H7 (cell line): ENCODE measurements at regions not wholly inside any gene's neighbourhood (a gene's known extent, or its start where the extent isn't known, plus 50 kb on each side); places are given as distances from the start of the nearest gene placed in this dataset.

ENCODE experiments used
- DNase-seq: peaks from one replicate; pipeline ENCODE4 v3.0.0; 2012
- H3K27me3 ChIP-seq: 2 replicates; pipeline ENCODE4 v1.6.0; 2011; ENCODE audit warnings: mild to moderate bottlenecking, low read length; ENCODE audit not compliant: control insufficient read depth, insufficient read depth
- H3K36me3 ChIP-seq: replicated peaks from 2 replicates; pipeline ENCODE4 v1.5.1; 2011; ENCODE audit warnings: low read length; ENCODE audit not compliant: control insufficient read depth, insufficient read depth
- H3K4me3 ChIP-seq: 2 replicates; pipeline ENCODE4 v1.5.1; 2011; ENCODE audit warnings: low read depth, mild to moderate bottlenecking, control low read depth, low read length, moderate library complexity; ENCODE audit not compliant: insufficient read depth

GRCh38 chr10:2828741-2829140 is 238.6 kb upstream of the PFKP start:
- no peaks in the 10 kb centered on the region for H3K27me3 ChIP-seq
- no peaks in the 10 kb centered on the region for H3K36me3 ChIP-seq
- H3K4me3 ChIP-seq = no peak overlapping the region
- no peak for DNase-seq

DNA sequence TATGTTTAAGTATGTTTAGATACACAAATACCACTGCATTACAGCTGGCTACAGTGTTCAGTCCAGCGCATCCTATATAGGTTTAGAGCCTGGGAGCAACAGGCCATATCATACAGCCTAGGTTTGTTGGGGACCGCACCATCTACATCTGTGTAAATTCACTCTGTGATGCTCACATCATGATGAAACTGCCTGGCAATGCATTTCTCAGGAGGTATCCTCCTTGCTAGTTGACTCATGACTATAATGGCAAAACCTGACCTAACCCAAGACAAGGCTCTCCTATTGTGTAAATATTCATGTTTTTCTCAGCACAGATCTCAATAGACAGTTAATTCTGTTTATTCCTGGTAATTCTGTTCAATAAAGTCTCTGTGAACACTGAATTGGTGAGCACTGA is 240.7 kb upstream of the PFKP start:
- DNase-seq = no peak
- no peaks in the 10 kb centered on the region for H3K36me3 ChIP-seq
- no peak overlapping the region for H3K4me3 ChIP-seq
- no peaks in the 10 kb centered on the region for H3K27me3 ChIP-seq

DNA sequence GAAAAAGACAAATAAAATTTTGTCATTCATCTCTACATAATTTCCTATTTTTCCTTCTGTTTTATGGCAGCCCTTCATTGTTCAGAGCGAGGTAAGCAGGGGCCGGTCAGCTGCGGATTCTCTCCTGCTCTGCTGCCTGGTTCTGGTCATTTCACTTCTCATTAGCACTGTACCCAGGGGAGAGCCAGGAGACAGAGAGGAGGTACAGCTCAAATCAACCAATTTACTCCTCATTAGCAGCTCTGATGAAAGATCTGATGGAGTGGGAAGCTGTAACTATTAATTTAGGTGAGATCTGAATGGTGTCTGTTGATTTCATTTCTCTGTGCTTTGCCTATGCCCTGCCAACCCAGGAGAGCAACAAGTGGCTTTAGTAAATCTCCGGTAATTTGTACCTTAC is 241.5 kb upstream of the PFKP start:
- Histone ChIP-seq H3K27me3 (no peaks in the 10 kb centered on the region), H3K36me3 (no peaks in the 10 kb centered on the region), H3K4me3 (no peak overlapping the region)
- no peak for DNase-seq

DNA sequence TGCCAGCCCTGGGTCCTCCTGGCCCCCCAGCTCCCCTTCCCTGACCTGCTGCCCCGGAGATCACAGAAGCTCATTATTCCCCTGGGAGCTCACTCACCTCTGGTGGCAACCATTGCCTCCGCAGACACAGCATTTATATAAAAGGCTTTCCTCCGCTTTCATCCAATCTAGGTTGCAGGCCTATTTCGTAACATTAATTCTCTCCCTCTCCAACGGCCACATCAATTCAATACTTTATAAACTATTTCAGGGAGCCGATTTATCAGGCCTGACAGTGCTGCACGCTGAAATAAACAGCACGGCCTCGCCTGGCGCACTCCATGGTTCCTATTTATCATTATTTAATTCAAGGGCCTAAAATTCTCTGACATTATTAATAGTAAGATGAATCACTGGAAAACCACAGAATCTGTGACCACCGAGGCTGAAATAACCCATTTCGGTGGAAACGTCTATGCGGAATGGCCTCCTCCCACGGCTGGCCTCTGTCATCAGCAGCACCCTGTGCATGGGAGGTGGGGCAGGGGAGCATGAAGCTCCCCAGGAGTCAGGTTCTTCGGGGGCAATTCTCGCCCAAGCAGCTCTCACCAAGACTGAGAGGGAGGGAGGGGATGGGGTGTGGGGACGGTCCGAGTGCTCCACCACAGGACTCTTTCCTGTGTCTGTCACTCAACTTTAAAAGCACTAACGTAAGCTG is 249.3 kb upstream of the PFKP start:
- DNase-seq = no peak
- no peak overlapping the region for H3K4me3 ChIP-seq
- no peaks in the 10 kb centered on the region for H3K27me3 ChIP-seq
- H3K36me3 ChIP-seq = no peaks in the 10 kb centered on the region

DNA sequence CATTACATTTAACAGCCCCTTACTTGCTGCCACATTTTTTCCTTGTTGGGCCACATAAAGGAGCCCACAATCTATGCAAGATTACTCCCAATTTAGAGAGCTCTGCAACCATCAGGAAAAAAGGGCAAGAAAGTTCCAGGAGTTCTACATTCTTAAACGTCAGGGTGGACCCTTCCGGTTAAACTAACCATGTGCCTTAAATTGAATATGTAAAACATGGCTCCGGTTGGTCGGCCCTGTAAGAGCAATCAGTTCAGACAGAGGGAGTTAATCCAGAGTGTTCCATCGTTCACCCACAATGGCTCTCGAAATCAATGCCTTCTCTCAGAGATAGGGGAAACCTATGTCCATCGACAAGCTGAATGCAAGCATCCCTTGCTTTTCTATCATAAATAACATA is 253.7 kb upstream of the PFKP start:
- DNase-seq = no peak

GRCh38 chr10:2813286-2813685 is 254.1 kb upstream of the PFKP start:
- no peak for DNase-seq
- no peaks in the 10 kb centered on the region for H3K27me3 ChIP-seq
- no peak overlapping the region for H3K4me3 ChIP-seq
- no peaks in the 10 kb centered on the region for H3K36me3 ChIP-seq

More for the DNA sequence above, 253.7 kb upstream of the PFKP start:
- Histone ChIP-seq H3K27me3 (no peaks in the 10 kb centered on the region), H3K36me3 (no peaks in the 10 kb centered on the region), H3K4me3 (no peak overlapping the region)

GRCh38 chr10:2812631-2813030 is 254.7 kb upstream of the PFKP start:
- Histone ChIP-seq H3K27me3 (no peaks in the 10 kb centered on the region), H3K4me3 (no peak overlapping the region), H3K36me3 (no peaks in the 10 kb centered on the region)
- no peak for DNase-seq

DNA sequence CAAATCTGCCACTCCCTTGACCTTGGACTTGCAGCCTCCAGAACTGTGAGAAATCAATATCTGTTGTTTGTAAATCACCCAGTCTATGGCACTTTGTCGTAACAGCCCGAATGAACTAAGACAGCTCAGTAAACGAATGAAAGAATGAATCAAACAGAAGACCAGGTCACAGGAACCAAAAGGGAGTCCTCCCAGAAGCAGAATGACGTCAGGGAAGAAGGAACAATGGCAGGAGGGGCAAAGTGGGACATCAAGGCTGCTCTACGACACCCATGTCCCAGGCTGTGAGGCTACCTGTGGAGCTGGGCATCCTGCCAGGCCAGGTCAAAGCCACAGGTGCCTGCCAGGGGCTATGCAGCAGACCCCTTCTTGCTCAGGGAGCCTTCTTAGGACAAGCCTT is 267.2 kb upstream of the PFKP start:
- Histone ChIP-seq H3K27me3 (no peaks in the 10 kb centered on the region; the same call in 1 of the 2 replicates), H3K36me3 (no peaks in the 10 kb centered on the region), H3K4me3 (no peak overlapping the region)

GRCh38 chr10:2798336-2799022 is 268.9 kb upstream of the PFKP start:
- Histone ChIP-seq H3K4me3 (no peak overlapping the region), H3K27me3 (no peaks in the 10 kb centered on the region; the same call in 1 of the 2 replicates), H3K36me3 (no peaks in the 10 kb centered on the region)
- DNase-seq = peak; percentile 46

More for the DNA sequence above, 267.2 kb upstream of the PFKP start:
- no peak for DNase-seq

DNA sequence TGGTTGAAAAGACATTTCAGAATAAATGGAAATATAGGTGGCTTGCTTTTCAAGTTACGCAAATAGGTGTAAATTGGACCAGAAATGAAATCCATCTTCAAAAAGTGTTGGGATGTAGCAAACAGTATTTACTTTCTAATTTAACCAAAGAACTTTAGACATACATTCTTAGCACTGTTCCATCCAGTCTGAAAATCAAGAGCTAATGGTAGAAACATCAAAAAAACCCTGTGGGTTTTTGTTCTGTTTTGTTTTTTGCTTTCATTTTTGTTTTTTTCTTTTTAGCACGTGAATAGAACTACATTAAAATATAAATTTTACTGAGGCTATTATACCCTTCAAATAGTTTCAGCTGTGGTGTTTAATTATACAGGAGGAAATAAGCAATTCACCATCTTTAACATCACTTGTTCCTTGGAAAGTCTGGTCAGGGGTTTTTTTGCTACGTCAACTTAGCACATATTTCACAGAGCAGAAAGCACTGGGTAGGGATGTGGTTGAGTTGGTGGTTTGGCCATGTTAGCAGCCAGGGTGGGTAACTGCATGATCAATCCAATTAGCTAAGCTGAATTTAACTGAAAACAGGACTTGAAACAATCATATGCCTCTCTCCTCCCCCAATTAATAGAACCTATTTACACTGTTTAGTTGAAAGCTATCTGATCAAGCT is 275.4 kb upstream of the PFKP start:
- Histone ChIP-seq H3K27me3 (no peaks in the 10 kb centered on the region), H3K36me3 (no peaks in the 10 kb centered on the region), H3K4me3 (no peak overlapping the region)
- DNase-seq = no peak

GRCh38 chr10:2790396-2791188 is 276.8 kb upstream of the PFKP start:
- no peaks in the 10 kb centered on the region for H3K27me3 ChIP-seq

DNA sequence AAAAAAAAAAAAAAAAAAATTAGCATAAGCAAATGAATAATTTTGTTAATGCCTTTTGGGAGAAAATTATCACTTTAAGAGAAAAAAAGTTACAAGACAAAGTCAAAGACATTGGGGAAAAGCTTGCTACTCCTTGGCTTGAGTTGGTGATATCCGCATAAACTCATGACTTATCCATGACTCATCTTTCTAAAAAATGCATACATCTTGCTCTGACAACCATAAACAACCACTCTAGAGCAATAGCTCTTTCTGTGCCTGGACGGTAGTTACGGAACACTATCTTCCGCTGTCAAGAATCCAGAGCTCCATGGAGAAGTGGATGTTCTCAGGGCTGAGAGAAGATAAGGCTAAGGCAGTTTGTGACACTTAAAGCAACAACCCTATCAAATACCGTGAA is 281.1 kb upstream of the PFKP start:
- H3K27me3 ChIP-seq = no peaks in the 10 kb centered on the region
- H3K4me3 ChIP-seq = no peak overlapping the region
- H3K36me3 ChIP-seq = no peaks in the 10 kb centered on the region
- DNase-seq = no peak

More at GRCh38 chr10:2790396-2791188, 276.8 kb upstream of the PFKP start:
- Histone ChIP-seq H3K36me3 (no peaks in the 10 kb centered on the region), H3K4me3 (no peak overlapping the region)
- no peak for DNase-seq

DNA sequence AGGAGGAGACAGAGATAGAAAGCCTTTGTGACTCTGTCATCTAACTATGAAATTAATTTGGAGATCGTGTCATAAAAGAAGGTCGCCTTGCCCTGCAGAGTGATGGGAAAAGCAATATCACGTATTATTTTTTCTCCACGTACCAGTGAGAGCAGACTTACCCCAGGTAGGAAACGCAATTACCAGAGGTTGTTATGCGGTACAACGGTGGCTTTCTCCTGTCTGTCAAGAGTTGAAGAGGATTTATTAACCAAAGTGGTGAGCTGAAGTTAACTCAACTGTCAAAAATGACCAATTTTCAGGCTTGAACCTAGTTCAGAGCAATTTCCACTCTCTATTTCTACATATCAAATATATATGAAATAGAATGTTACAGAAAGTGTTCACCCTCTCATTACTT is 282.6 kb upstream of the PFKP start:
- no peak for DNase-seq
- Histone ChIP-seq H3K36me3 (no peaks in the 10 kb centered on the region), H3K4me3 (no peak overlapping the region), H3K27me3 (no peaks in the 10 kb centered on the region)

DNA sequence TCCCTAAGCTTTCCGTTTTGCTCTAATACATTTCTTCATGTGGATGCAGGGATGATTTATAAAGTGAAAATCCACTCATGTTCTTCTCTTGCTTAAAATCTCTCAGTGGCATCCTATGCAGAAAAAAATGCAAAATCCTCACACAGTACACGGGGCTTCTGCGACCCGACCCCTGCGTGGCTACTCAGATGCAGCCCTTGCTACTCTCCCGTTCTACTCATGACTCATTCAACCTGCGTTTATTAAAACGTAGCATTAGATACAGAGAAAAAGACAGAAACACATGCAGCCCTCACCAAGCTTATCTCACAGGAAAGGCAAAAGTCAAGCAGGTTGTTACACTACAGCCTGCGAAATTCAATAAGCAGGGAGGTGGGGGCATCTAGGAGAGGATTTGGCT is 284.4 kb upstream of the PFKP start:
- no peak for DNase-seq
- no peaks in the 10 kb centered on the region for H3K27me3 ChIP-seq
- no peak overlapping the region for H3K4me3 ChIP-seq
- H3K36me3 ChIP-seq = no peaks in the 10 kb centered on the region
